Endothelial cell (in vitro differentiated cells): ENCODE measurements at regions not wholly inside any gene's neighbourhood (a gene's known extent, or its start where the extent isn't known, plus 50 kb on each side); places are given as distances from the start of the nearest gene placed in this dataset.

Source experiments
- DNase-seq: peaks from one replicate; pipeline ENCODE4 v3.0.0; 2021; ENCODE audit warnings: low spot score
- H3K27ac Mint-ChIP-seq: one replicate; pipeline ENCODE4 v1.8.0; 2021; ENCODE audit warnings: mixed read lengths, inconsistent platforms; ENCODE audit not compliant: unreplicated experiment
- H3K27me3 Mint-ChIP-seq: one replicate; pipeline ENCODE4 v1.8.0; 2021; ENCODE audit warnings: mild to moderate bottlenecking, moderate library complexity, mixed read lengths, inconsistent platforms; ENCODE audit not compliant: unreplicated experiment
- H3K36me3 Mint-ChIP-seq: one replicate; pipeline ENCODE4 v1.8.0; 2021; ENCODE audit warnings: mild to moderate bottlenecking, low read depth, mixed read lengths, inconsistent platforms; ENCODE audit not compliant: unreplicated experiment
- H3K4me1 Mint-ChIP-seq: one replicate; pipeline ENCODE4 v1.8.0; 2021; ENCODE audit warnings: mild to moderate bottlenecking, mixed read lengths, inconsistent platforms; ENCODE audit not compliant: unreplicated experiment
- H3K4me3 Mint-ChIP-seq: one replicate; pipeline ENCODE4 v1.8.0; 2021; ENCODE audit warnings: mild to moderate bottlenecking, mixed read lengths, inconsistent platforms; ENCODE audit not compliant: unreplicated experiment
- H3K9me3 Mint-ChIP-seq: one replicate; pipeline ENCODE4 v1.8.0; 2021; ENCODE audit warnings: mixed read lengths, inconsistent platforms; ENCODE audit not compliant: unreplicated experiment
- TF ChIP-seq, protein P1 (sequence below): fragments of 200-600 bp; sonication (generic); IDR thresholded peaks from one replicate; pipeline ENCODE4 v1.5.0; 2021; ENCODE audit warnings: antibody characterized with exemption; ENCODE audit not compliant: unreplicated experiment

DNA sequence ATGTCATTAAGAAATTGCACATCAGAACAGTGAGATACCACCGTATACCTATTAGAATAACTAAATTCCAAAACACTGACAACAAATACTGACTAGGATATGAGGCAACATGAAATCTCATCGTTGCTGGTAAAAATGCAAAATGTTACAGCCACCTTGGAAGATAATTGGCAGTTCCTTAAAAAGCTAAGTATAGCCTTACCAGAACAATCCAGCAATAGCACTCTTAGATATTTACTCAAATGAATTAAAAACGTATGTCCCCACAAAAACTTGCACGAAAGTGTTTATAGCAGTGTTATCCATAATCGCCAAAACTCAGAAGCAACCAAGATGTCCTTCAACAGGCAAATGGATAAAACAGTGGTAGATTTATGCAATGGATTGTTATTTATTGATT is 241.7 kb downstream of the EPHA4 start:
- Mint-ChIP-seq H3K36me3 (no peaks in the 10 kb centered on the region), H3K27ac (no peak overlapping the region), H3K27me3 (no peaks in the 10 kb centered on the region), H3K4me3 (no peak overlapping the region), H3K9me3 (no peaks in the 10 kb centered on the region), H3K4me1 (no peaks in the 10 kb centered on the region)
- TF ChIP-seq, protein P1, sequence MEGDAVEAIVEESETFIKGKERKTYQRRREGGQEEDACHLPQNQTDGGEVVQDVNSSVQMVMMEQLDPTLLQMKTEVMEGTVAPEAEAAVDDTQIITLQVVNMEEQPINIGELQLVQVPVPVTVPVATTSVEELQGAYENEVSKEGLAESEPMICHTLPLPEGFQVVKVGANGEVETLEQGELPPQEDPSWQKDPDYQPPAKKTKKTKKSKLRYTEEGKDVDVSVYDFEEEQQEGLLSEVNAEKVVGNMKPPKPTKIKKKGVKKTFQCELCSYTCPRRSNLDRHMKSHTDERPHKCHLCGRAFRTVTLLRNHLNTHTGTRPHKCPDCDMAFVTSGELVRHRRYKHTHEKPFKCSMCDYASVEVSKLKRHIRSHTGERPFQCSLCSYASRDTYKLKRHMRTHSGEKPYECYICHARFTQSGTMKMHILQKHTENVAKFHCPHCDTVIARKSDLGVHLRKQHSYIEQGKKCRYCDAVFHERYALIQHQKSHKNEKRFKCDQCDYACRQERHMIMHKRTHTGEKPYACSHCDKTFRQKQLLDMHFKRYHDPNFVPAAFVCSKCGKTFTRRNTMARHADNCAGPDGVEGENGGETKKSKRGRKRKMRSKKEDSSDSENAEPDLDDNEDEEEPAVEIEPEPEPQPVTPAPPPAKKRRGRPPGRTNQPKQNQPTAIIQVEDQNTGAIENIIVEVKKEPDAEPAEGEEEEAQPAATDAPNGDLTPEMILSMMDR, result no peak
- DNase-seq, result no peak

- TF ChIP-seq, protein P1, result no peak
- no peaks in the 10 kb centered on the region for H3K36me3 Mint-ChIP-seq
- H3K9me3 Mint-ChIP-seq, result no peaks in the 10 kb centered on the region
- no peak overlapping the region for H3K4me3 Mint-ChIP-seq
- no peaks in the 10 kb centered on the region for H3K4me1 Mint-ChIP-seq
- H3K27me3 Mint-ChIP-seq, result no peaks in the 10 kb centered on the region
- no peak overlapping the region for H3K27ac Mint-ChIP-seq
- DNase-seq, result no peak
Measured at GRCh38 chr2:221334481-221335218, 237.5 kb downstream of the EPHA4 start.

DNA sequence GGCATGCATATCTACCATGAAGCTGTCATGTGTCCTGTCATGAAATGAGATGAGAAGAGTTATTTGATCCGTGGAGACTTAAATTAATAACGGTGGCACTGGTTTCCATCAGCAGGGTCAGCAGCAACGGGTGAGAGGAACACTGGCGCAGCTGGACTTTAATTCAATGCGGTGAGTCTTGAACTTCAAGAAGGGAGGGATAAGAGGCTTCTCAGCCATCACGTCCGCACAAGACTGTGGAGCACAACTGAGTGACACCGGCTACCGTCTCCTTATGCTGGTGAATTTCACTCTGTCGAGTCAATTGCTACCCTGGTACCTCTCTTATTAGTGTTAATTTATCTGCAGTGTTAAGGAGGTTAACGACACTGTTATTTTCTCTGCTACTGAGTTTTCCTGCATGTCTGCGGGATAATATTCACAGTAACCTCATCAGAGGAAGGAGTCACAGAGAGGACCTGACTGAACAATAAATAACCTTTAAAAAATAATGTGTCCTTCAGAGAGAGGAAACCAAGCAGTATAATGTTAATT is 236.8 kb downstream of the EPHA4 start:
- TF ChIP-seq, protein P1, result no peak
- no peaks in the 10 kb centered on the region for H3K27me3 Mint-ChIP-seq
- no peaks in the 10 kb centered on the region for H3K9me3 Mint-ChIP-seq
- H3K4me1 Mint-ChIP-seq, result no peaks in the 10 kb centered on the region
- H3K36me3 Mint-ChIP-seq, result no peaks in the 10 kb centered on the region
- no peak for DNase-seq
- no peak overlapping the region for H3K4me3 Mint-ChIP-seq
- H3K27ac Mint-ChIP-seq, result no peak overlapping the region

DNA sequence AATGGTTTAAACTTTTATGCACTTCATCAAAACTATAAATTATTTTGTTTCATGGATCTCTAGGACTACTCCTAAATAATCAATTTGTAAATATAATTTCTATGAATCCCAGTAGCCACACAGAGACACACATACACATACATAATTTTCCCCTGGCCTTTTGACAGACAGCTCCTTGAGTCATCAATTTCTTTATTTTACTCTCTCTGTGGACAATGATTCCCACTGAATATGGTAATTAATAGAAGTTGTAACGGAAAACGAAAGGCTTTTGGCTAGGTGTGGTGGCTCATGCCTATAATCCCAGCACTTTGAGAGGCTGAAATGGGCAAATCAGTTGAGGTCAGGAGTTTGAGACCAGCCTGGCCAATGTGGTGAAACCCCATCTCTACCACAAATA is 235.1 kb downstream of the EPHA4 start:
- no peak overlapping the region for H3K27ac Mint-ChIP-seq
- TF ChIP-seq, protein P1, result no peak
- H3K9me3 Mint-ChIP-seq, result no peaks in the 10 kb centered on the region
- no peak for DNase-seq
- H3K27me3 Mint-ChIP-seq, result no peaks in the 10 kb centered on the region
- H3K4me1 Mint-ChIP-seq, result no peaks in the 10 kb centered on the region
- no peaks in the 10 kb centered on the region for H3K36me3 Mint-ChIP-seq
- no peak overlapping the region for H3K4me3 Mint-ChIP-seq

GRCh38 chr2:221337957-221338685 is 234.0 kb downstream of the EPHA4 start:
- TF ChIP-seq, protein P1, result no peak
- H3K9me3 Mint-ChIP-seq, result no peaks in the 10 kb centered on the region
- no peaks in the 10 kb centered on the region for H3K36me3 Mint-ChIP-seq

More at GRCh38 chr2:221337957-221338685, 234.0 kb downstream of the EPHA4 start:
- Mint-ChIP-seq H3K27ac (no peak overlapping the region), H3K27me3 (no peaks in the 10 kb centered on the region), H3K4me1 (no peaks in the 10 kb centered on the region), H3K4me3 (no peak overlapping the region)
- DNase-seq, result no peak
